ENCODE measurements at regions not wholly inside any gene's neighbourhood (a gene's known extent, or its start where the extent isn't known, plus 50 kb on each side); places are given as distances from the start of the nearest gene placed in this dataset.

GRCh38 chr7:45414226-45414625 is 159.9 kb upstream of the ADCY1 start:
- Histone ChIP-seq H3K23ac (ENCODE audit: insufficient read length, low read depth, low read length) (no peak overlapping the region), H2AFZ (ENCODE audit: low read length) (no peak overlapping the region), H2BK15ac (ENCODE audit: low read depth, low read length) (no peak overlapping the region), H2BK5ac (ENCODE audit: insufficient read length, low read length) (no peak overlapping the region), H3K18ac (ENCODE audit: insufficient read length, low read depth, low read length) (no peak overlapping the region), H4K20me1 (ENCODE audit: control insufficient read depth, insufficient read depth, insufficient read length) (no peaks in the 10 kb centered on the region), H3K9ac (ENCODE audit: extremely low read depth, insufficient read length, low read length) (no peak overlapping the region), H3T11ph (ENCODE audit: low read length) (no peak overlapping the region), H3K4ac (ENCODE audit: low read depth, low read length) (no peak overlapping the region), H2BK12ac (ENCODE audit: insufficient read length, low read depth, low read length) (no peak overlapping the region), H3K23me2 (ENCODE audit: insufficient read length, low read depth, low read length, poor library complexity, severe bottlenecking) (no peaks in the 10 kb centered on the region), H2BK120ac (ENCODE audit: low read depth, low read length, poor library complexity, severe bottlenecking) (no peak overlapping the region), H2AK5ac (ENCODE audit: insufficient read length, low read length) (no peak overlapping the region), H4K91ac (ENCODE audit: insufficient read length, low read depth, low read length) (no peak overlapping the region), H3K9me3 (ENCODE audit: control insufficient read depth, low read depth, low read length) (peaks cover 5% of the 10 kb centered on the region), H4K8ac (replicated peaks; ENCODE audit: insufficient read length, low read depth, low read length) (no peak overlapping the region), H3K27me3 (ENCODE audit: insufficient read depth, low read length) (no peaks in the 10 kb centered on the region), H3K27ac (ENCODE audit: insufficient read length, low read depth, low read length) (no peak overlapping the region), H3K4me2 (ENCODE audit: insufficient read depth, insufficient read length, low read length) (no peak overlapping the region), H2BK20ac (ENCODE audit: low read depth, low read length, poor library complexity, severe bottlenecking) (no peak overlapping the region), H4K5ac (ENCODE audit: insufficient read length, low read depth, low read length) (no peak overlapping the region), H3K4me1 (ENCODE audit: insufficient read depth, low read length) (no peaks in the 10 kb centered on the region), H3K79me2 (ENCODE audit: insufficient read depth, low read length) (no peaks in the 10 kb centered on the region), H3K14ac (ENCODE audit: insufficient read depth, low read length) (no peak overlapping the region), H3K56ac (ENCODE audit: insufficient read length, low read depth, low read length) (no peak overlapping the region), H3K79me1 (ENCODE audit: insufficient read depth, low read depth, low read length, poor library complexity, severe bottlenecking) (no peaks in the 10 kb centered on the region)
- TF ChIP-seq CTCF (conservative IDR thresholded peaks at IDR 0.05): no peak
- H3K27ac Mint-ChIP-seq: no peak overlapping the region
- H3K9me3 Mint-ChIP-seq: peaks cover 10 to 18% of the 10 kb centered on the region in 2 experiments; a peak in 4 of 5 replicates
- DNase-seq: no peak
- no peak overlapping the region for H3K4me3 Mint-ChIP-seq
- no peaks in the 10 kb centered on the region for H3K4me1 Mint-ChIP-seq
- H3K27me3 Mint-ChIP-seq (ENCODE audit: low read depth): peaks cover 3% of the 10 kb centered on the region; the same call in 1 of the 2 replicates
- no CpG with 5 or more reads among the region's 4 CpGs for WGBS (ENCODE audit: extremely low coverage, insufficient read length, low lambda C conversion rate)
- peaks cover 5 to 8% (median 5%) of the 10 kb centered on the region in 3 experiments; a peak in 6 of 7 replicates for H3K36me3 Mint-ChIP-seq (ENCODE audit: insufficient read depth in 1 of 3, low read depth in 3 of 3)
